ENCODE measurements at regions not wholly inside any gene's neighbourhood (a gene's known extent, or its start where the extent isn't known, plus 50 kb on each side); places are given as distances from the start of the nearest gene placed in this dataset.

GRCh38 chr5:125180231-125180829, 433.9 kb upstream of the ZNF608 start:
- Histone ChIP-seq H3K27me3 (ENCODE audit: control insufficient read depth in 1 of 2, insufficient read depth in 2 of 2, low read length in 2 of 2) (no peaks in the 10 kb centered on the region), H3K4me3 (ENCODE audit: low read depth in 1 of 2, low read length in 2 of 2) (no peak overlapping the region), H3K27ac (ENCODE audit: low read depth, low read length) (no peak overlapping the region), H3K9me3 (ENCODE audit: low read length) (no peaks in the 10 kb centered on the region), H3K4me1 (ENCODE audit: insufficient read depth, low read length) (no peaks in the 10 kb centered on the region), H3K9ac (ENCODE audit: low read length) (no peak overlapping the region), H3K36me3 (ENCODE audit: insufficient read depth, low read length) (no peaks in the 10 kb centered on the region)

GRCh38 chr5:125181159-125181558, 434.7 kb upstream of the ZNF608 start:
- H3K9ac ChIP-seq (ENCODE audit: low read length): no peak overlapping the region
- no peaks in the 10 kb centered on the region for H3K27me3 ChIP-seq (ENCODE audit: control insufficient read depth in 1 of 2, insufficient read depth in 2 of 2, low read length in 2 of 2)
- H3K4me1 ChIP-seq (ENCODE audit: insufficient read depth, low read length): no peaks in the 10 kb centered on the region
- no peak overlapping the region for H3K4me3 ChIP-seq (ENCODE audit: low read depth in 1 of 2, low read length in 2 of 2)
- H3K9me3 ChIP-seq (ENCODE audit: low read length): no peaks in the 10 kb centered on the region
- H3K27ac ChIP-seq (ENCODE audit: low read depth, low read length): no peak overlapping the region
- H3K36me3 ChIP-seq (ENCODE audit: insufficient read depth, low read length): no peaks in the 10 kb centered on the region

GRCh38 chr5:125181955-125182354, 435.5 kb upstream of the ZNF608 start:
- H3K4me1 ChIP-seq (ENCODE audit: insufficient read depth, low read length): peaks cover 1% of the 10 kb centered on the region
- no peaks in the 10 kb centered on the region for H3K27me3 ChIP-seq (ENCODE audit: control insufficient read depth in 1 of 2, insufficient read depth in 2 of 2, low read length in 2 of 2)
- no peak overlapping the region for H3K4me3 ChIP-seq (ENCODE audit: low read depth in 1 of 2, low read length in 2 of 2)
- H3K36me3 ChIP-seq (ENCODE audit: insufficient read depth, low read length): no peaks in the 10 kb centered on the region
- no peaks in the 10 kb centered on the region for H3K9me3 ChIP-seq (ENCODE audit: low read length)
- H3K9ac ChIP-seq (ENCODE audit: low read length): no peak overlapping the region
- H3K27ac ChIP-seq (ENCODE audit: low read depth, low read length): no peak overlapping the region

- H3K27ac ChIP-seq (ENCODE audit: low read depth, low read length): no peak overlapping the region
- no peak overlapping the region for H3K4me3 ChIP-seq (ENCODE audit: low read depth in 1 of 2, low read length in 2 of 2)
- H3K27me3 ChIP-seq (ENCODE audit: control insufficient read depth in 1 of 2, insufficient read depth in 2 of 2, low read length in 2 of 2): no peaks in the 10 kb centered on the region
- no peak overlapping the region for H3K9ac ChIP-seq (ENCODE audit: low read length)
- H3K4me1 ChIP-seq (ENCODE audit: insufficient read depth, low read length): peaks cover 3% of the 10 kb centered on the region
- H3K9me3 ChIP-seq (ENCODE audit: low read length): no peaks in the 10 kb centered on the region
- no peaks in the 10 kb centered on the region for H3K36me3 ChIP-seq (ENCODE audit: insufficient read depth, low read length)
These were observed 439.3 kb upstream of the ZNF608 start for GRCh38 chr5:125185740-125186139.

GRCh38 chr5:125186911-125187375, 440.5 kb upstream of the ZNF608 start:
- Histone ChIP-seq H3K27ac (ENCODE audit: low read depth, low read length) (no peak overlapping the region), H3K4me1 (ENCODE audit: insufficient read depth, low read length) (peaks cover 3% of the 10 kb centered on the region), H3K4me3 (ENCODE audit: low read depth in 1 of 2, low read length in 2 of 2) (no peak overlapping the region), H3K36me3 (ENCODE audit: insufficient read depth, low read length) (no peaks in the 10 kb centered on the region), H3K9me3 (ENCODE audit: low read length) (no peaks in the 10 kb centered on the region), H3K27me3 (ENCODE audit: control insufficient read depth in 1 of 2, insufficient read depth in 2 of 2, low read length in 2 of 2) (no peaks in the 10 kb centered on the region), H3K9ac (ENCODE audit: low read length) (no peak overlapping the region)

- Histone ChIP-seq H3K27me3 (ENCODE audit: control insufficient read depth in 1 of 2, insufficient read depth in 2 of 2, low read length in 2 of 2) (no peaks in the 10 kb centered on the region), H3K36me3 (ENCODE audit: insufficient read depth, low read length) (no peaks in the 10 kb centered on the region), H3K4me1 (ENCODE audit: insufficient read depth, low read length) (peaks cover 3% of the 10 kb centered on the region), H3K27ac (ENCODE audit: low read depth, low read length) (no peak overlapping the region), H3K9me3 (ENCODE audit: low read length) (no peaks in the 10 kb centered on the region), H3K4me3 (ENCODE audit: low read depth in 1 of 2, low read length in 2 of 2) (no peak overlapping the region), H3K9ac (ENCODE audit: low read length) (no peak overlapping the region)
These were observed 443.1 kb upstream of the ZNF608 start for GRCh38 chr5:125189531-125189941.

GRCh38 chr5:125190232-125191087, 444.0 kb upstream of the ZNF608 start:
- Histone ChIP-seq H3K4me3 (ENCODE audit: low read depth in 1 of 2, low read length in 2 of 2) (no peak overlapping the region), H3K4me1 (ENCODE audit: insufficient read depth, low read length) (peaks cover 3% of the 10 kb centered on the region), H3K9me3 (ENCODE audit: low read length) (no peaks in the 10 kb centered on the region), H3K9ac (ENCODE audit: low read length) (no peak overlapping the region), H3K36me3 (ENCODE audit: insufficient read depth, low read length) (no peaks in the 10 kb centered on the region), H3K27ac (ENCODE audit: low read depth, low read length) (no peak overlapping the region), H3K27me3 (ENCODE audit: control insufficient read depth in 1 of 2, insufficient read depth in 2 of 2, low read length in 2 of 2) (no peaks in the 10 kb centered on the region)

GRCh38 chr5:125194883-125195282, 448.4 kb upstream of the ZNF608 start:
- H3K27me3 ChIP-seq (ENCODE audit: control insufficient read depth in 1 of 2, insufficient read depth in 2 of 2, low read length in 2 of 2): no peaks in the 10 kb centered on the region
- no peak overlapping the region for H3K4me3 ChIP-seq (ENCODE audit: low read depth in 1 of 2, low read length in 2 of 2)
- no peak overlapping the region for H3K9ac ChIP-seq (ENCODE audit: low read length)
- H3K4me1 ChIP-seq (ENCODE audit: insufficient read depth, low read length): peaks cover 26% of the 10 kb centered on the region
- H3K27ac ChIP-seq (ENCODE audit: low read depth, low read length): no peak overlapping the region
- no peaks in the 10 kb centered on the region for H3K9me3 ChIP-seq (ENCODE audit: low read length)
- no peaks in the 10 kb centered on the region for H3K36me3 ChIP-seq (ENCODE audit: insufficient read depth, low read length)

- Histone ChIP-seq H3K27me3 (ENCODE audit: control insufficient read depth in 1 of 2, insufficient read depth in 2 of 2, low read length in 2 of 2) (no peaks in the 10 kb centered on the region), H3K27ac (ENCODE audit: low read depth, low read length) (no peak overlapping the region), H3K36me3 (ENCODE audit: insufficient read depth, low read length) (no peaks in the 10 kb centered on the region), H3K4me1 (ENCODE audit: insufficient read depth, low read length) (peaks cover 26% of the 10 kb centered on the region), H3K9ac (ENCODE audit: low read length) (no peak overlapping the region), H3K4me3 (ENCODE audit: low read depth in 1 of 2, low read length in 2 of 2) (no peak overlapping the region), H3K9me3 (ENCODE audit: low read length) (no peaks in the 10 kb centered on the region)
These were observed 450.2 kb upstream of the ZNF608 start for GRCh38 chr5:125196481-125197111.

GRCh38 chr5:125197321-125197720, 450.9 kb upstream of the ZNF608 start:
- Histone ChIP-seq H3K27ac (ENCODE audit: low read depth, low read length) (no peak overlapping the region), H3K9ac (ENCODE audit: low read length) (no peak overlapping the region), H3K9me3 (ENCODE audit: low read length) (no peaks in the 10 kb centered on the region), H3K4me3 (ENCODE audit: low read depth in 1 of 2, low read length in 2 of 2) (no peak overlapping the region), H3K36me3 (ENCODE audit: insufficient read depth, low read length) (no peaks in the 10 kb centered on the region), H3K4me1 (ENCODE audit: insufficient read depth, low read length) (peaks cover 26% of the 10 kb centered on the region), H3K27me3 (ENCODE audit: control insufficient read depth in 1 of 2, insufficient read depth in 2 of 2, low read length in 2 of 2) (no peaks in the 10 kb centered on the region)

GRCh38 chr5:125198270-125198974, 452.0 kb upstream of the ZNF608 start:
- Histone ChIP-seq H3K9ac (ENCODE audit: low read length) (no peak overlapping the region), H3K36me3 (ENCODE audit: insufficient read depth, low read length) (no peaks in the 10 kb centered on the region), H3K4me1 (ENCODE audit: insufficient read depth, low read length) (peaks cover 26% of the 10 kb centered on the region), H3K27me3 (ENCODE audit: control insufficient read depth in 1 of 2, insufficient read depth in 2 of 2, low read length in 2 of 2) (no peaks in the 10 kb centered on the region), H3K27ac (ENCODE audit: low read depth, low read length) (no peak overlapping the region), H3K9me3 (ENCODE audit: low read length) (no peaks in the 10 kb centered on the region), H3K4me3 (ENCODE audit: low read depth in 1 of 2, low read length in 2 of 2) (no peak overlapping the region)

Data from muscle layer of colon (tissue), 2 donors.